Natural killer cell treated with Interleukin-12 subunit alpha and Interleukin-12 subunit beta and Interleukin-15 and Interleukin-18, amount 100 ng/mL, for 72 hours (primary cell): ENCODE measurements at regions not wholly inside any gene's neighbourhood (a gene's known extent, or its start where the extent isn't known, plus 50 kb on each side); places are given as distances from the start of the nearest gene placed in this dataset.
"Not testable (repeated sequence)": the region's sequence is repeated elsewhere in the genome, so short reads cannot be mapped to it uniquely, and the experiment has no call there.

Experiments
- ATAC-seq, 2 donors: fragments of 150-1000 bp; cut with Tn5 transposase in 1 of 2; sonication (Bioruptor Pico), chemical (Tn5 transposase) in 1 of 2; 2 replicates each; pipeline ENCODE4 v1.10.0; 2021
- DNase-seq: peaks from one replicate; pipeline ENCODE4 v3.0.0; 2022; ENCODE audit warnings: low spot score
- H3K27ac Mint-ChIP-seq, 2 donors: 1 replicate in 1 of 2; 2 replicates in 1 of 2; pipeline ENCODE4 v1.8.0; 2022; ENCODE audit warnings: mixed read lengths in 2 of 2, mild to moderate bottlenecking in 1 of 2, moderate library complexity in 1 of 2
- H3K27me3 Mint-ChIP-seq, 2 donors: 1 replicate in 1 of 2; 2 replicates in 1 of 2; pipeline ENCODE4 v1.8.0; 2022; ENCODE audit warnings: mixed read lengths in 2 of 2
- H3K36me3 Mint-ChIP-seq: one replicate; pipeline ENCODE4 v1.8.0; 2022; ENCODE audit warnings: mixed read lengths
- H3K4me1 Mint-ChIP-seq, 2 donors: 1 replicate in 1 of 2; 2 replicates in 1 of 2; pipeline ENCODE4 v1.8.0; 2022; ENCODE audit warnings: low read depth in 2 of 2, mixed read lengths in 2 of 2, mild to moderate bottlenecking in 1 of 2
- H3K4me3 Mint-ChIP-seq: one replicate; pipeline ENCODE4 v1.8.0; 2022; ENCODE audit warnings: mixed read lengths
- H3K9me3 Mint-ChIP-seq: 2 replicates; pipeline ENCODE4 v1.8.0; 2022; ENCODE audit warnings: mixed read lengths

DNA sequence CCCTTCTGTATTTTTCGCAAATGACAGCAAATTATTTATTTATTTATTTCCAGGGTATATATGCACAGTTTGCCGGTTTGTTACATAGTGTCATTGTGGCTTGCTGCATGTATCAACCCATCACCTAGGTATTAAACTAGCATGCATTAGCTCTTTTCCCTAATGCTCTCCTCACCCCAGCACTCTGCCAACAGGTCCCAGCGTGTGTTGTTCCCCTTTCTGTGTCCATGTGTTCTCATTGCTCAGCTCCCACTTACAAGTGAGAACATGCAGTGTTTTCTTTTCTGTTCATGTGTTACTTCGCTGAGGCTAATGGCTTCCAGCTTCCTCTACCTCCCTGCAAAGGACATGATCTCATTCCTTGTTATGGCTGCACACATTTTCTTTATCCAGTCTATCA, 592.3 kb downstream of the TRIB2 start:
- H3K4me3 Mint-ChIP-seq = no peak overlapping the region
- no peak for DNase-seq
- H3K27me3 Mint-ChIP-seq = no peaks in the 10 kb centered on the region
- no peaks in the 10 kb centered on the region for H3K4me1 Mint-ChIP-seq
- H3K36me3 Mint-ChIP-seq = no peaks in the 10 kb centered on the region
- no peak overlapping the region for H3K27ac Mint-ChIP-seq
- peaks cover 23% of the 10 kb centered on the region for H3K9me3 Mint-ChIP-seq
- ATAC-seq = no peak

DNA sequence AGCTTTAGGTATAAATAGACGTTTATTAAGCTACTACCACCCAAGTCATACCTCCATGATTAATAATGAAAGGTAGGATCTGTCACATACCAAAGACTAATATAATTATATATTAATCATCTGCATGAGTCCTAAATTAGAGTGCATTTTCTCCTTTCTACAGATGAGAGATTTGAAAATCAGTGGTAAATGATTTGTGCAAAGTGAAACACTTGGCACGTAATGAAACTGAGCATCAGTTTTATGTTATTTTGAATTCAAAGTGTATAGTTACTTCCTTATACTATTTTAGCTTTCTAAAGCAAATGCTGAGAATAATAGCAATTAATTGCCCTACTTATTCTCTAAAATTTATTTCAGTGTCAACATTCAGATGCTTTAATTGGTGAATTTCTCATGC, 615.3 kb downstream of the TRIB2 start:
- Mint-ChIP-seq H3K27ac (no peak overlapping the region), H3K36me3 (no peaks in the 10 kb centered on the region), H3K4me3 (no peak overlapping the region), H3K27me3 (no peaks in the 10 kb centered on the region), H3K9me3 (peaks cover 18% of the 10 kb centered on the region), H3K4me1 (no peaks in the 10 kb centered on the region)
- no peak for DNase-seq
- no peak for ATAC-seq

DNA sequence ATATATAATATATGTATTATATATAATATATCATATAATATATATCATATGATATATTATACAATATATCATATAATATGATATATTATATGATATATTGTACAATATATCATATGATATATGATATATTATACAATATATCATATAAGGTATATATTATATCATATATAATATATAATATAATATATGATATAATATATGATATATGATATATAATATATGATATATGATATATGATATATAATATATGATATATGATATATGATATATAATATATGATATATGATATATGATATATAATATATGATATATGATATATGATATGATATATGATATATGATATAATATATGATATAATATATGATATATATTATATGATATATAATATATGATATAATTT, 617.3 kb downstream of the TRIB2 start:
- not testable (repeated sequence) for H3K27me3 Mint-ChIP-seq, H3K36me3 Mint-ChIP-seq
- peaks cover 26% of the 10 kb centered on the region for H3K9me3 Mint-ChIP-seq

DNA sequence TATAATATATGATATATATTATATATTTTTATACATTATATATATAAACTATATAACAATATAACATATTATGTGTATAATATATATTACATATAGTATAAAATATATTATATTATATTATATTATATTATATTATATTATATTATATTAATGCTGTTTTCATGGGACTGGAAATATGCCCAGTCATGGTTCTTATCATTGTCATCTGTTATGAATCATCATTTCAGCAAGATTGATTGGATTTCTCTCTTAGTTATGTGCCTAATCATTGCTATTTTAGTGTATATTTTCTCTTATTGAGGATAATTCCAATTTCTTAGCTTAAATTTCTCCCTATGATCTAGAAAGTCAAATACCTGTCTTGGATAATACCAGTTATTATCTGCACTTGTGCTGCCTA, 617.8 kb downstream of the TRIB2 start:
- Mint-ChIP-seq H3K36me3 (no peaks in the 10 kb centered on the region), H3K9me3 (peaks cover 26% of the 10 kb centered on the region), H3K4me1 (no peaks in the 10 kb centered on the region), H3K4me3 (no peak overlapping the region), H3K27me3 (no peaks in the 10 kb centered on the region), H3K27ac (no peak overlapping the region)
- no peak for ATAC-seq
- no peak for DNase-seq

More for the DNA sequence above, 617.3 kb downstream of the TRIB2 start:
- H3K4me3 Mint-ChIP-seq, ATAC-seq, H3K27ac Mint-ChIP-seq, DNase-seq, H3K4me1 Mint-ChIP-seq: not testable (repeated sequence)

DNA sequence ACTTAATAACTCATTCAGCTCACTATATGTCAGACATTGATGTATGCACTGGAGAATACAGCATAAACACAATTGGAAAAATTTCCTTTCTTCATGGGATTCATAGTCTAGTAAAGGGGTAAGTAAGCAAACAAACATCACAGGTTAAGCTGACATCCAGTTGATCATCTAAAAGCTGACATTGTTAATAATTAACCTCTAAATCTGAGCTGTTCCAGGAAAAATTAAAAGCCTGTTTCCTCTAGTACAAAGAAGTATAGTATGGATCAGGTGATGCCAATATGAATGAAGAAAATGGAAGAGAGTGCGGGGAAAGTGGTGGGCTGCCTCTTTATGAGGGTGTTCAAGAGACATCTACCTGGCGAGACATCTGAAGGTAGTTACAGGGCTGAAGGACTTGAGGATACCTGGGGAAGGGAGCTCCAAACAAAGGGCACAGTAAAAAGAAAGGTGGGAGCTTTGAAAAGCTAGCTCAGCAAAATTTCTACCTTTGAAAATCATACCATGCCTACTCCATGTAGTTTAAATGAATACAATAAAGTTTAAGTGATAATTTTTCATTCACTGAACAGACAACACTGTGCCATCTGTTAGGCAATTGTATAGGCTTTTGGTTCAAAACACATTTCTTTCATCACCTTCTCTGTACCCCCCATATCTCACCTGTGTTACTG, 619.3 kb downstream of the TRIB2 start:
- DNase-seq (no peak), ATAC-seq (no peak)
- Mint-ChIP-seq H3K9me3 (peaks cover 21% of the 10 kb centered on the region), H3K27ac (no peak overlapping the region), H3K4me1 (no peaks in the 10 kb centered on the region), H3K36me3 (no peaks in the 10 kb centered on the region), H3K4me3 (no peak overlapping the region), H3K27me3 (no peaks in the 10 kb centered on the region)

DNA sequence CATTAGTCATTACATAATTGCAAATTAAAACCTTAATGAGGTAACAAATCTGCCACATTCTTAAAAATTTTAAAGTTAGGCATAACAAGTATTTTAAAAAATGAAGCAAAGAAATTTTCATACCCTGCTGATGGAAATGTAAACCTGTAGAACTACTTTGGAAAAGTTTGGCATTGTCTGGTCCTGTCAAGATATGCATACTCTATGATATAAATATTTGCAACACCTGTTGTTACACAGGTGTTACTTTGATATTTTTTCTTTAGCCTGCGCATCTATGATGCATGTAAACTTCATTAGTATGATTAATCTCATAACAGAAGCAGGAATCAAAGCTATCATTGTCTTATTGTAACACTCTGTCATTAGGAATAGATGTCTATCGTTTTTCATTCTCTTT, 634.3 kb downstream of the TRIB2 start:
- H3K4me1 Mint-ChIP-seq = no peaks in the 10 kb centered on the region
- no peaks in the 10 kb centered on the region for H3K27me3 Mint-ChIP-seq
- H3K27ac Mint-ChIP-seq = no peak overlapping the region

DNA sequence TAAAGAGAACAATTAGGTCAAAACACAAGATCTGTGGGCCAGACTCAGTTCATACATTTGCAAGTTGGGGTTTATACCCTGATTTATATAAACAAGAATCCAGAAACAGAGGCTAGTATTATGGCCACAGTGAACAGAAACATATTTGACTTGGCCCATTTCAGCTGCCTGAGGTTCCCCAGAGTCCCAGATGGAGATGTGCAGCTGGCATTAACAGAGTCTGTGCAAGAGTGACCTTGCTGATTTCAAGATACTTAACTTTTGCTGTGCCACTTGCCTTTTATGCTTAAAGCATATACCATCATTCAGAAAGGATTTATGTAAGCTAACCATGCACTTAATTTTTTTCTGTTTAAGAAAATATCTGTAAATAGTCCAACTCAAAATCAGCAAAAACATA, 636.3 kb downstream of the TRIB2 start:
- H3K9me3 Mint-ChIP-seq = peaks cover 20% of the 10 kb centered on the region
- no peaks in the 10 kb centered on the region for H3K4me1 Mint-ChIP-seq
- no peaks in the 10 kb centered on the region for H3K36me3 Mint-ChIP-seq
- no peak for ATAC-seq
- DNase-seq = no peak
- no peak overlapping the region for H3K4me3 Mint-ChIP-seq
- no peak overlapping the region for H3K27ac Mint-ChIP-seq
- H3K27me3 Mint-ChIP-seq = no peaks in the 10 kb centered on the region

More for the DNA sequence above, 634.3 kb downstream of the TRIB2 start:
- Mint-ChIP-seq H3K4me3 (no peak overlapping the region), H3K9me3 (peaks cover 13% of the 10 kb centered on the region), H3K36me3 (no peaks in the 10 kb centered on the region)
- no peak for DNase-seq
- ATAC-seq = no peak

DNA sequence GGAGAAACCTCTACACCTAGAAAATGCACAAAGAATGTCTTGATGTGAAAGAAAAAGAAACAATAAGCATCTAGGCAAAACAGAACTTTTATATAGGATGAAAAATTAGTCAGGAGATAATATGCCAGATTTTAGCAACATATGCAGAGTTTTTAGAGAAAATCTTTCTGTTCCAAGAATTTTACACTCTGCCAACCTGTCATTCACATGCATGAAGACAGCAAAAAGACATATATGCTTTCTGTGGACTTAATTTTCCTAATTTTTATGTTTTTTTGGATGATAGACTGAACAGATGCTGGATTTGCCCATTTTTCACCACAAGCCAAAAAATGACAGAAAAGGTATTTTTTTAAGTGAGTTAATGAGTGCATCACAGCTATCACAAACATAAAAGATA, 637.3 kb downstream of the TRIB2 start:
- H3K27me3 Mint-ChIP-seq = no peaks in the 10 kb centered on the region
- ATAC-seq (no peak), DNase-seq (no peak)
- no peak overlapping the region for H3K4me3 Mint-ChIP-seq
- H3K4me1 Mint-ChIP-seq = no peaks in the 10 kb centered on the region
- no peaks in the 10 kb centered on the region for H3K36me3 Mint-ChIP-seq
- H3K27ac Mint-ChIP-seq = no peak overlapping the region
- H3K9me3 Mint-ChIP-seq = peaks cover 19% of the 10 kb centered on the region

DNA sequence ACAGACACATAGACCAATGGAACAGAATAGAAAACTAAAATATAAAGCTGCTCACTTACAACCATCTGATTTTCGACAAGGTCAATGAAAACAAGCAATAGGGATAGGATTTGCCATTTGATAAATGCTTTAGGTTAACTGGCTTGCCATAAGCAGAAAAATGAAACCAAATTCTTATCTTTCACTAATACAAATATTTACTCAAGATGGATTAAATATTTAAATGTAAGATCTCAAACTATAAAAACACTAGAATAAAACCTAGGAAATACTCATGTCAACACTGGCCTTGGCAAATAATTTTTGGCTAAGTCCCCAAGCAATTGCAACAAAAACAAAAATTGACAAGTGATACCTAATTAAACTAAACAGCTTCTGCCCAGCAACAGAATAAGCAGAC, 665.2 kb downstream of the TRIB2 start:
- H3K36me3 Mint-ChIP-seq, H3K27me3 Mint-ChIP-seq, ATAC-seq, H3K4me1 Mint-ChIP-seq, H3K9me3 Mint-ChIP-seq, H3K27ac Mint-ChIP-seq, H3K4me3 Mint-ChIP-seq, DNase-seq: not testable (repeated sequence)

DNA sequence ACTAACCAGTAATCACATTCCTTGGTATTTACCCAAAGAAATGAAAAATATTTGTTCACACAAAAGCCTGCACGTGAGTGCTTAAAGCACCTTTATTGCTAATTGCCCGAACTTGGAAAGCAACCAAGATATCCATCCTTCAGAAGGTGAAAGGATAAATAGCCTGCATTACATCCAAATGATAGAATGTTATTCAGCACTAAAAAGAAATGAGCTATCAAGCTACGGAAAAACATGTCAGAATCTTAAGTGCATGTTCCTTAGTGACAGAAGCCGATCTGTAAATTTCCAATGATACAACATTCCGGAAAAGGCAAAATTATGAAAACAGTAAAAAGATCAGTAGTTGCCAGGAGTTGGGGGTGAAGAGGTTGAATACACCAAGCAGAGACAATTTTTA, 672.4 kb downstream of the TRIB2 start:
- not testable (repeated sequence) for H3K27me3 Mint-ChIP-seq, H3K36me3 Mint-ChIP-seq, DNase-seq, H3K4me1 Mint-ChIP-seq, H3K9me3 Mint-ChIP-seq, H3K4me3 Mint-ChIP-seq, ATAC-seq, H3K27ac Mint-ChIP-seq

DNA sequence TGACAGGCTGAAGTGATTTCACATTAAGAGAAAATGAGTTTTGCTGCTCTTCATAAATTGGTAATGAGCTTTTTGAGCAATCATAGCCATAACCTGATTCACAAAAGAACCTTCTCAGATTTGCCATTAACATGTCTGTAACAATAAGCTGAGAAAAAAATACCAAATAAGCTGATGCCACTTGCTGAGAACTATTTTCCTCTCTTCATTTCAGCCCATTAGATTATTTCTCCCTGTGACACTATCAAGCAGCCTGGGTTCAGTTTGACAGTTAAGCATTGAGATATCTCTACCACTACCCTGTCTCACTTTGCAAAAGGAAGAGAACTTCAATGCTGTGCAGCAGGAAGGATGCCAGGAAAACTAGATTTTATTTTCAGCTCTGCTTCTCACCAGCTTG, 673.9 kb downstream of the TRIB2 start:
- H3K27me3 Mint-ChIP-seq = no peaks in the 10 kb centered on the region
- H3K4me3 Mint-ChIP-seq = no peak overlapping the region
- H3K27ac Mint-ChIP-seq = no peak overlapping the region
- DNase-seq = no peak
- no peaks in the 10 kb centered on the region for H3K36me3 Mint-ChIP-seq
- no peaks in the 10 kb centered on the region for H3K4me1 Mint-ChIP-seq
- H3K9me3 Mint-ChIP-seq = peaks cover 7% of the 10 kb centered on the region
- no peak for ATAC-seq

DNA sequence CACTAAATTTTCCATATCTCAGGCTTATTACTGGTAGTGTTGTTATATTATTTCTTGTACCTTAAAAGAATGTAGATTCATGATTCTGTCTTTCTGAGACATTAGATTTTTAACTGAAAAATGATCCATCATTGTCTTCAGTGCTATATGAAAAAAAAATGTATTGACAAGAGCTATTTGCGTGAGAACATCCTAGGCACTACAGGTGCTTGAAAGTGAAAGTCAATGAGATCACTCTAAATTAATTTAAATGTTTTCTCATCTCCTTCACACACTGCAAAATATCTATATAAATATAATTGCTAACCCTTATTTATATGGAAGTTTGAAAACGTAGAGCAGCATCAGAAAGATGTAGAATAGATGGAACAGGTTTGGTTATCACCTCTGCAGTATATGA, 684.6 kb downstream of the TRIB2 start:
- Mint-ChIP-seq H3K36me3 (no peaks in the 10 kb centered on the region), H3K27ac (no peak overlapping the region), H3K4me3 (no peak overlapping the region), H3K27me3 (no peaks in the 10 kb centered on the region), H3K9me3 (peaks cover 27% of the 10 kb centered on the region), H3K4me1 (no peaks in the 10 kb centered on the region)
- ATAC-seq (no peak), DNase-seq (no peak)

DNA sequence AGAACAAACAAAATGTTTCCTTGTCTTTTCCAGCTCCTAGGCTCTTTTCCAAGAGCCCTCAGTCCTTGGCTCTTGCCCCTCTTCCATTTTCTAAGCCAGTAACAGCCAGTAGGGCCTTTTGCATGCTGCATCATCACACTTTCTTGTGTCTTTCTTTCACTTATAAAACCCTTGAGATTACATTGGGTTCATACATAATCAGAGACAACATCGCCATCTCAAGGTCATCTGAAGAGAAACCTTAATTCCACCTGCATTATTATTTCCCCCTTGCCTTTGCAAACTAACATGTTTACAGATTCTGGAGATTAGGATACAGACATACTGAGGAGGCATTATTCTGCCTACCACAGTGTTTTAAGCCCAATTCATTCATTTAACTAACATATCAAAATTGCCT, 697.3 kb downstream of the TRIB2 start:
- no peaks in the 10 kb centered on the region for H3K27me3 Mint-ChIP-seq
- no peak overlapping the region for H3K27ac Mint-ChIP-seq
- H3K36me3 Mint-ChIP-seq = no peaks in the 10 kb centered on the region
- no peak for DNase-seq
- peaks cover 23% of the 10 kb centered on the region for H3K9me3 Mint-ChIP-seq
- H3K4me3 Mint-ChIP-seq = no peak overlapping the region
- ATAC-seq = no peak
- H3K4me1 Mint-ChIP-seq = no peaks in the 10 kb centered on the region

DNA sequence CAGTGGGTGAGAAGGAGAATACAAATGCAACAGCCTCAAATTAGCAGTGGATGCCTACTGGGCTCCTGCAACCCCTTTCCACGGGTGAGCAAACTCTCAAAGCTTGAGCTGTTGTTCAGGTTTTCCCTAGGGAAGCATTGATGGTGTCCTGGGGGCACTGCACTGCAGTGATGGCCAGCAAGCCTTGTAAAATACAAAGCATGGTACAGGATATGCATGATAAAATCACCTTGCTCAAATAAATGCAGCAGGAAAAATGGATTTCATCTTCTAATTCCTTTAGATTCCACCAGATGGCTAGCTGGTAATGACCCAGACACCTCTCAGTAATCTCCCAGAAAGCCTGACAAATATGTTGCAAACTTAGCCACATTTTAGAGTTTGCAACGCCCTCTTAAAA, 698.2 kb downstream of the TRIB2 start:
- Mint-ChIP-seq H3K27me3 (no peaks in the 10 kb centered on the region), H3K4me3 (no peak overlapping the region), H3K36me3 (no peaks in the 10 kb centered on the region), H3K9me3 (peaks cover 23% of the 10 kb centered on the region), H3K27ac (no peak overlapping the region), H3K4me1 (no peaks in the 10 kb centered on the region)
- no peak for ATAC-seq
- DNase-seq = no peak

DNA sequence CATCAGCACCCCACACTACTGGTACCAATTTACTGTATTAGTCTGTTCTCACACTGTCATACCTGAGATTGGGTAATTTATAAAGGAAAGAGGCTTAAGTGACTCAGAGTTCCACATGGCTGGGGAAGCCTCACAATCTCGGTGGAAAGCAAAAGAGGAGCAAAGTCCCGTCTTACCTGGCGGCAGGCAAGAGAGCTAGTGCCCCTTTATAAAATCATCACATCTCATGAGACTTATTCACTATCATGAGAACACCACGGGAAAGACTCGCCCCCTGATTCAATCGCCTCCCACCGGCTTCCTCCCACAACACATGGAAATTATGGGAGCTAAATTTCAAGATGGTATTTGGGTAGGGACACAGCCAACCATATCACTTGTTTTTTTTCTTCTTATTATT, 717.2 kb downstream of the TRIB2 start:
- ATAC-seq = no peak
- peaks cover 20% of the 10 kb centered on the region for H3K9me3 Mint-ChIP-seq
- H3K27ac Mint-ChIP-seq = no peak overlapping the region
- H3K4me3 Mint-ChIP-seq = no peak overlapping the region
- no peak for DNase-seq
- H3K36me3 Mint-ChIP-seq = no peaks in the 10 kb centered on the region
- no peaks in the 10 kb centered on the region for H3K27me3 Mint-ChIP-seq
- H3K4me1 Mint-ChIP-seq = no peaks in the 10 kb centered on the region
